H1 (cell line): ENCODE measurements at regions not wholly inside any gene's neighbourhood (a gene's known extent, or its start where the extent isn't known, plus 50 kb on each side); places are given as distances from the start of the nearest gene placed in this dataset.

Experiments used
- CTCF ChIA-PET: fragments of 300-600 bp; sonication (Branson Sonifier 250); formaldehyde crosslinking; loops from one replicate; lab custom pipeline; 2021; ENCODE audit not compliant: partially characterized antibody; lab: Charles Lee
- POLR2A ChIA-PET: fragments of 300-600 bp; sonication (Branson Sonifier 250); formaldehyde crosslinking; loops from one replicate; lab custom pipeline; 2021; ENCODE audit warnings: inconsistent platforms; ENCODE audit not compliant: partially characterized antibody; lab: Charles Lee
- DNase-seq, 2 experiments: peaks; one replicate each; pipeline versions ENCODE4 v3.0.0 to v3.0.0-alpha.2; 2010 to 2022; ENCODE audit warnings: low spot score in 2 of 2, low read depth in 1 of 2, mixed read lengths in 1 of 2
- FAIRE-seq: peaks from 2 replicates; lab custom pipeline; 2011; peaks lifted over from hg19 to GRCh38; lab: Jason Lieb, UNC
- H2AFZ ChIP-seq: 2 replicates; pipeline ENCODE4 v1.8.1; 2012; ENCODE audit warnings: low read length, inconsistent platforms
- H2AK5ac ChIP-seq: 2 replicates; pipeline ENCODE4 v1.6.1; 2013; ENCODE audit warnings: low read depth, low read length
- H2BK120ac ChIP-seq: replicated peaks from 2 replicates; pipeline ENCODE3; 2013; ENCODE audit warnings: low read depth, low read length, inconsistent platforms
- H2BK12ac ChIP-seq: 2 replicates; pipeline ENCODE4 v1.6.1; 2013; ENCODE audit warnings: low read depth, low read length
- H2BK15ac ChIP-seq: 2 replicates; pipeline ENCODE4 v1.6.1; 2013; ENCODE audit warnings: low read length
- H2BK20ac ChIP-seq: 2 replicates; pipeline ENCODE4 v1.6.1; 2013; ENCODE audit warnings: low read length
- H2BK5ac ChIP-seq: 2 replicates; pipeline ENCODE4 v1.6.1; 2013; ENCODE audit warnings: low read depth, low read length
- H3K14ac ChIP-seq: 2 replicates; pipeline ENCODE4 v1.6.1; 2013; ENCODE audit warnings: inconsistent platforms; ENCODE audit not compliant: insufficient read length
- H3K18ac ChIP-seq: 2 replicates; pipeline ENCODE4 v1.6.1; 2013; ENCODE audit warnings: low read length; ENCODE audit errors: extremely low read depth
- H3K23ac ChIP-seq: 2 replicates; pipeline ENCODE4 v1.6.1; 2013; ENCODE audit warnings: inconsistent platforms; ENCODE audit not compliant: insufficient read length
- H3K23me2 ChIP-seq: 2 replicates; pipeline ENCODE4 v1.6.1; 2013; ENCODE audit warnings: low read depth, low read length
- H3K27ac ChIP-seq: 2 replicates; pipeline ENCODE4 v1.6.1; 2011; ENCODE audit warnings: low read depth, low read length, inconsistent platforms
- H3K27me3 ChIP-seq, 4 experiments: replicated peaks in 1 of 4; 1 replicate in 1 of 4; 2 replicates in 3 of 4; pipeline versions ENCODE4 v1.6.1 to v1.8.1; 2011 to 2013; ENCODE audit warnings: low read length in 3 of 4, mild to moderate bottlenecking in 3 of 4, inconsistent platforms in 2 of 4, mixed read lengths in 2 of 4, moderate library complexity in 1 of 4; ENCODE audit not compliant: control insufficient read depth in 3 of 4, insufficient read depth in 3 of 4; ENCODE audit errors: extremely low read depth in 1 of 4
- H3K36me3 ChIP-seq, 4 experiments: 2 replicates each; pipeline versions ENCODE4 v1.6.1 to v1.8.1; 2011 to 2013; ENCODE audit warnings: mild to moderate bottlenecking in 4 of 4, low read length in 3 of 4, moderate library complexity in 2 of 4, control low read depth in 1 of 4, inconsistent platforms in 1 of 4; ENCODE audit not compliant: insufficient read depth in 4 of 4, control insufficient read depth in 2 of 4
- H3K4ac ChIP-seq: replicated peaks from 2 replicates; pipeline ENCODE3; 2013; ENCODE audit warnings: low read length, low read depth, mixed read lengths, inconsistent platforms; ENCODE audit not compliant: insufficient read length
- H3K4me1 ChIP-seq, 4 experiments: replicated peaks in 1 of 4; 1 replicate in 1 of 4; 2 replicates in 3 of 4; pipeline versions ENCODE4 v1.6.1 to v1.8.1; 2011 to 2013; ENCODE audit warnings: low read length in 3 of 4, inconsistent platforms in 2 of 4, mixed read lengths in 1 of 4; ENCODE audit not compliant: insufficient read depth in 4 of 4, control insufficient read depth in 3 of 4
- H3K4me2 ChIP-seq, 2 experiments: 2 replicates each; pipeline versions ENCODE4 v1.6.1 to v1.8.1; 2011 to 2013; ENCODE audit warnings: low read depth in 2 of 2, low read length in 2 of 2, control low read depth in 1 of 2, inconsistent platforms in 1 of 2, mild to moderate bottlenecking in 1 of 2; ENCODE audit not compliant: insufficient read depth in 1 of 2
- H3K4me3 ChIP-seq, 4 experiments: fragments of 200-600, 300-600 bp in 1 of 4; sonication (generic), shearing (Covaris generic), sonication (Bioruptor Twin) in 1 of 4; 2 replicates each; pipeline versions ENCODE4 v1.5.1 to v1.8.1; 2011 to 2016; ENCODE audit warnings: low read length in 4 of 4, low read depth in 3 of 4, control low read depth in 2 of 4, inconsistent platforms in 2 of 4, mild to moderate bottlenecking in 2 of 4, mixed read lengths in 1 of 4, moderate library complexity in 1 of 4; ENCODE audit not compliant: insufficient read depth in 2 of 4; ENCODE audit errors: extremely low read depth in 1 of 4
- H3K56ac ChIP-seq: replicated peaks from 2 replicates; pipeline ENCODE3; 2013; ENCODE audit warnings: low read depth, mild to moderate bottlenecking, mixed read lengths, low read length, inconsistent platforms; ENCODE audit not compliant: insufficient read length
- H3K79me1 ChIP-seq: 2 replicates; pipeline ENCODE4 v1.6.1; 2013; ENCODE audit warnings: low read depth, low read length, control low read depth
- H3K79me2 ChIP-seq, 2 experiments: 2 replicates each; pipeline versions ENCODE4 v1.6.1 to v1.8.1; 2012 to 2013; ENCODE audit warnings: low read length in 2 of 2, mild to moderate bottlenecking in 2 of 2, inconsistent platforms in 1 of 2; ENCODE audit not compliant: insufficient read depth in 2 of 2, control insufficient read depth in 1 of 2
- H3K9ac ChIP-seq, 4 experiments: replicated peaks in 1 of 4; 1 replicate in 1 of 4; 2 replicates in 3 of 4; pipeline versions ENCODE4 v1.6.1 to v1.8.1; 2011 to 2013; ENCODE audit warnings: low read depth in 3 of 4, low read length in 3 of 4, control low read depth in 2 of 4, mild to moderate bottlenecking in 2 of 4, moderate library complexity in 2 of 4, inconsistent platforms in 1 of 4; ENCODE audit errors: extremely low read depth in 1 of 4
- H3K9me3 ChIP-seq, 2 experiments: 2 replicates each; pipeline versions ENCODE4 v1.6.1 to v1.8.1; 2012 to 2013; ENCODE audit warnings: mild to moderate bottlenecking in 2 of 2, moderate library complexity in 2 of 2, control low read depth in 1 of 2, inconsistent platforms in 1 of 2, low read depth in 1 of 2, low read length in 1 of 2, mixed read lengths in 1 of 2; ENCODE audit not compliant: insufficient read depth in 2 of 2
- H4K20me1 ChIP-seq, 2 experiments: replicated peaks in 1 of 2; 2 replicates each; pipeline versions ENCODE3 to v1.8.1; 2011 to 2013; ENCODE audit warnings: inconsistent platforms in 2 of 2, low read length in 2 of 2, mild to moderate bottlenecking in 1 of 2; ENCODE audit not compliant: insufficient read depth in 2 of 2, control insufficient read depth in 1 of 2
- H4K5ac ChIP-seq: 2 replicates; pipeline ENCODE4 v1.6.1; 2013; ENCODE audit warnings: low read length, low read depth, mixed read lengths, inconsistent platforms; ENCODE audit not compliant: insufficient read length
- H4K8ac ChIP-seq: 2 replicates; pipeline ENCODE4 v1.8.0; 2013; ENCODE audit warnings: mild to moderate bottlenecking, moderate library complexity, low read length, inconsistent platforms; ENCODE audit not compliant: insufficient read depth; ENCODE audit errors: extremely low read depth
- H4K91ac ChIP-seq: replicated peaks from 2 replicates; pipeline ENCODE3; 2013; ENCODE audit warnings: low read length, mixed read lengths, inconsistent platforms; ENCODE audit not compliant: insufficient read length
- BACH1 ChIP-seq: IDR thresholded peaks from 2 replicates; pipeline ENCODE4 v1.6.1; 2012; ENCODE audit warnings: low read length, improper control_type of control experiment
- BCL11A ChIP-seq, 2 experiments: IDR thresholded peaks; one replicate each; pipeline ENCODE4 v1.6.1; 2011; ENCODE audit warnings: low read depth in 2 of 2, low read length in 2 of 2, mild to moderate bottlenecking in 2 of 2
- CBX8 ChIP-seq: fragments of 300-800, 300-1000 bp; sonication (generic); IDR thresholded peaks from 2 replicates; pipeline ENCODE4 v1.7.1; 2016; ENCODE audit warnings: low read depth, low read length, borderline replicate concordance
- EP300 ChIP-seq, 2 experiments: IDR thresholded peaks; 1 replicate in 1 of 2; 2 replicates in 1 of 2; pipeline ENCODE4 v1.6.1; 2011 to 2012; ENCODE audit warnings: low read depth in 2 of 2, low read length in 2 of 2, mild to moderate bottlenecking in 2 of 2, borderline replicate concordance in 1 of 2, inconsistent platforms in 1 of 2, moderate library complexity in 1 of 2
- GABPA ChIP-seq: IDR thresholded peaks from 2 replicates; pipeline ENCODE4 v1.6.1; 2011; ENCODE audit warnings: mild to moderate bottlenecking, low read length, moderate library complexity, borderline replicate concordance; ENCODE audit not compliant: insufficient read depth
- HDAC2 ChIP-seq, 2 experiments: fragments of 300-600 bp in 1 of 2; sonication (generic) in 1 of 2; IDR thresholded peaks; 2 replicates each; pipeline ENCODE4 v1.6.1; 2011 to 2012; ENCODE audit warnings: low read depth in 2 of 2, low read length in 2 of 2, mild to moderate bottlenecking in 2 of 2, moderate library complexity in 2 of 2, borderline replicate concordance in 1 of 2, inconsistent platforms in 1 of 2
- JUN ChIP-seq: IDR thresholded peaks from 2 replicates; pipeline ENCODE4 v1.6.1; 2011; ENCODE audit warnings: low read depth, mild to moderate bottlenecking, improper control_type of control experiment, low read length
- KDM4A ChIP-seq: IDR thresholded peaks from one replicate; pipeline ENCODE4 v1.7.1; 2012; ENCODE audit warnings: low read depth, mild to moderate bottlenecking, moderate library complexity, low read length, inconsistent platforms; ENCODE audit not compliant: severe bottlenecking
- MAFK ChIP-seq: IDR thresholded peaks from 2 replicates; pipeline ENCODE4 v1.6.1; 2012; ENCODE audit warnings: low read depth, mild to moderate bottlenecking, improper control_type of control experiment, low read length
- NANOG ChIP-seq: IDR thresholded peaks from 2 replicates; pipeline ENCODE4 v1.6.1; 2011; ENCODE audit warnings: low read length, low read depth, mild to moderate bottlenecking, inconsistent platforms; ENCODE audit not compliant: insufficient read depth, poor library complexity, severe bottlenecking
- RXRA ChIP-seq: IDR thresholded peaks from 2 replicates; pipeline ENCODE4 v1.6.1; 2011; ENCODE audit warnings: low read depth, mild to moderate bottlenecking, low read length, moderate library complexity; ENCODE audit not compliant: insufficient read depth
- SIN3A ChIP-seq, 2 experiments: IDR thresholded peaks in 1 of 2; conservative IDR thresholded peaks in 1 of 2; 2 replicates each; pipeline ENCODE4 v1.6.1; 2011 to 2012; ENCODE audit warnings: low read length in 2 of 2, improper control_type of control experiment in 1 of 2, low read depth in 1 of 2, mild to moderate bottlenecking in 1 of 2
- TAF7 ChIP-seq: optimal IDR thresholded peaks from 2 replicates; pipeline ENCODE3; 2011; ENCODE audit warnings: low read depth, mild to moderate bottlenecking, inconsistent platforms, low read length, moderate library complexity, borderline replicate concordance
- WGBS, 2 experiments: shearing (Covaris generic) in 1 of 2; methylation state at CpG; one replicate each; pipeline versions ENCODE4 v1.1.6 to v1.1.7; 2013 to 2015; ENCODE audit warnings: low lambda C conversion rate in 2 of 2, mixed read lengths in 2 of 2, inconsistent platforms in 1 of 2, low coverage in 1 of 2, missing lambda C conversion rate in 1 of 2; ENCODE audit not compliant: insufficient replicate concordance in 2 of 2, insufficient coverage in 1 of 2, insufficient read length in 1 of 2; ENCODE audit errors: extremely low coverage in 1 of 2, missing lambda C conversion rate in 1 of 2; 5-methylcytosine and 5-hydroxymethylcytosine counted together

DNA sequence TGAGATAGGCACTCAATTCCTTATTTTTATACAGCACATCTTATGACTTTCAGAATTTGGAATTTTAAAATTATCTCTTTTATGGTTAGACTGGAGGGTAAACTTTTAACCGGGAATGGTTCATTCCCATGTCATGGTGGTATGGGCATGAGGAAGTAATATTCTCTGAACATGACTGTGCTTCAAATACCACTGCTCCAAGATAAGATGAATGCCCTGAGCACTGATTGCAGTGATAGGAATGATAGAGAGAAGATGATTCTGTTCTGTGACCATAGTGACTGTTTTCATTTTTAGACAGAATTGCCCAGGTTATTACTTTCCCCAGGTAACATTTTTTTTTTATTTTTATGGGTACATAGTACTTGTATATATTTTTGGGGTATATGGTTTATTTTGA lies 187.4 kb downstream of the ATOH1 start:
- DNase-seq (no peak), FAIRE-seq (no peak)
- no peak overlapping the region for H3K9ac ChIP-seq
- no peaks in the 10 kb centered on the region for H3K9me3 ChIP-seq
- H3K23ac ChIP-seq: no peak overlapping the region
- TF ChIP-seq HDAC2 (IDR thresholded peaks at IDR 0.05; ENCODE audit: borderline replicate concordance in 1 of 2, low read depth in 2 of 2, low read length in 2 of 2) (no peak), NANOG (no peak), BCL11A (IDR thresholded peaks at IDR 0.05; ENCODE audit: low read depth in 2 of 2, low read length in 2 of 2) (no peak), RXRA (no peak), EP300 (IDR thresholded peaks at IDR 0.05; ENCODE audit: borderline replicate concordance in 1 of 2, low read depth in 2 of 2, low read length in 2 of 2) (no peak), BACH1 (no peak), TAF7 (no peak), MAFK (no peak), SIN3A (conservative IDR thresholded peaks at IDR 0.05 in 1 of 2, IDR thresholded peaks at IDR 0.05 in 1 of 2; ENCODE audit: low read depth in 1 of 2, low read length in 2 of 2) (no peak), JUN (no peak), KDM4A (no peak), GABPA (no peak), CBX8 (no peak)
- no peak overlapping the region for H3K27ac ChIP-seq
- no peak overlapping the region for H2BK15ac ChIP-seq
- H3K79me2 ChIP-seq: no peaks in the 10 kb centered on the region
- no peaks in the 10 kb centered on the region for H3K4me1 ChIP-seq
- H3K4me3 ChIP-seq: no peak overlapping the region
- H3K14ac ChIP-seq: no peak overlapping the region
- no peak overlapping the region for H2AFZ ChIP-seq
- H2BK120ac ChIP-seq: no peak overlapping the region
- POLR2A ChIA-PET: no interaction called here
- CTCF ChIA-PET: no interaction called here
- no peak overlapping the region for H3K4me2 ChIP-seq
- no peak overlapping the region for H3K56ac ChIP-seq
- no peak overlapping the region for H4K8ac ChIP-seq
- H3K18ac ChIP-seq: no peak overlapping the region
- no peak overlapping the region for H4K91ac ChIP-seq
- H3K4ac ChIP-seq: no peak overlapping the region
- no peak overlapping the region for H4K5ac ChIP-seq
- H4K20me1 ChIP-seq: no peaks in the 10 kb centered on the region
- H2AK5ac ChIP-seq: no peak overlapping the region
- WGBS, 2 experiments: 100% methylated on average over 1 of the region's 1 CpG; no CpG with 5 or more reads in 1 of the 2 experiments
- no peaks in the 10 kb centered on the region for H3K36me3 ChIP-seq
- H3K23me2 ChIP-seq: no peaks in the 10 kb centered on the region
- no peaks in the 10 kb centered on the region for H3K79me1 ChIP-seq
- H2BK12ac ChIP-seq: no peak overlapping the region
- H2BK5ac ChIP-seq: no peak overlapping the region
- H3K27me3 ChIP-seq: no peaks in the 10 kb centered on the region
- H2BK20ac ChIP-seq: no peak overlapping the region
